Glomerular visceral epithelial cell (primary cell): ENCODE measurements at regions not wholly inside any gene's neighbourhood (a gene's known extent, or its start where the extent isn't known, plus 50 kb on each side); places are given as distances from the start of the nearest gene placed in this dataset.

Experiments
- DNase-seq: peaks from one replicate; pipeline ENCODE4 v3.0.0-alpha.2; 2016; ENCODE audit errors: extremely low spot score

GRCh38 chr7:76149847-76150691 lies 51.6 kb upstream of the SRRM3 start:
- DNase-seq = no peak
